Epithelial cell of proximal tubule (primary cell): ENCODE measurements at regions not wholly inside any gene's neighbourhood (a gene's known extent, or its start where the extent isn't known, plus 50 kb on each side); places are given as distances from the start of the nearest gene placed in this dataset.

Source experiments
- DNase-seq: peaks from one replicate; pipeline ENCODE4 v3.0.0-alpha.2; 2011; ENCODE audit warnings: low read depth
- H3K4me3 ChIP-seq: 2 replicates; pipeline ENCODE4 v1.5.1; 2011; ENCODE audit warnings: low read depth, mild to moderate bottlenecking, low read length
- CTCF ChIP-seq: conservative IDR thresholded peaks from 2 replicates; pipeline ENCODE4 v1.5.1; 2012; ENCODE audit warnings: low read depth, mild to moderate bottlenecking, low read length

GRCh38 chr19:34305221-34306083 is 51.1 kb downstream of the GARRE1 start:
- H3K4me3 ChIP-seq, result no peak overlapping the region
- DNase-seq, result no peak
- TF ChIP-seq CTCF, result no peak

- DNase-seq, result peak; percentile 41
- no peak overlapping the region for H3K4me3 ChIP-seq
These were observed 51.9 kb downstream of the GARRE1 start for GRCh38 chr19:34306213-34306661.

GRCh38 chr19:34306824-34307223 is 52.5 kb downstream of the GARRE1 start:
- no peak for TF ChIP-seq CTCF
- no peak for DNase-seq
- no peak overlapping the region for H3K4me3 ChIP-seq

More at GRCh38 chr19:34306213-34306661, 51.9 kb downstream of the GARRE1 start:
- no peak for TF ChIP-seq CTCF

- no peak for DNase-seq
- no peak for TF ChIP-seq CTCF
These were observed 54.3 kb downstream of the GARRE1 start for GRCh38 chr19:34308381-34309367.

GRCh38 chr19:34309368-34310138 is 55.2 kb downstream of the GARRE1 start:
- DNase-seq, result no peak
- TF ChIP-seq CTCF, result no peak
- no peak overlapping the region for H3K4me3 ChIP-seq

More at GRCh38 chr19:34308381-34309367, 54.3 kb downstream of the GARRE1 start:
- H3K4me3 ChIP-seq, result no peak overlapping the region

GRCh38 chr19:34310494-34310981 is 54.5 kb upstream of the GPI start:
- TF ChIP-seq CTCF, result no peak
- H3K4me3 ChIP-seq, result no peak overlapping the region
- no peak for DNase-seq
